ENCODE measurements at regions not wholly inside any gene's neighbourhood (a gene's known extent, or its start where the extent isn't known, plus 50 kb on each side); places are given as distances from the start of the nearest gene placed in this dataset.

DNA sequence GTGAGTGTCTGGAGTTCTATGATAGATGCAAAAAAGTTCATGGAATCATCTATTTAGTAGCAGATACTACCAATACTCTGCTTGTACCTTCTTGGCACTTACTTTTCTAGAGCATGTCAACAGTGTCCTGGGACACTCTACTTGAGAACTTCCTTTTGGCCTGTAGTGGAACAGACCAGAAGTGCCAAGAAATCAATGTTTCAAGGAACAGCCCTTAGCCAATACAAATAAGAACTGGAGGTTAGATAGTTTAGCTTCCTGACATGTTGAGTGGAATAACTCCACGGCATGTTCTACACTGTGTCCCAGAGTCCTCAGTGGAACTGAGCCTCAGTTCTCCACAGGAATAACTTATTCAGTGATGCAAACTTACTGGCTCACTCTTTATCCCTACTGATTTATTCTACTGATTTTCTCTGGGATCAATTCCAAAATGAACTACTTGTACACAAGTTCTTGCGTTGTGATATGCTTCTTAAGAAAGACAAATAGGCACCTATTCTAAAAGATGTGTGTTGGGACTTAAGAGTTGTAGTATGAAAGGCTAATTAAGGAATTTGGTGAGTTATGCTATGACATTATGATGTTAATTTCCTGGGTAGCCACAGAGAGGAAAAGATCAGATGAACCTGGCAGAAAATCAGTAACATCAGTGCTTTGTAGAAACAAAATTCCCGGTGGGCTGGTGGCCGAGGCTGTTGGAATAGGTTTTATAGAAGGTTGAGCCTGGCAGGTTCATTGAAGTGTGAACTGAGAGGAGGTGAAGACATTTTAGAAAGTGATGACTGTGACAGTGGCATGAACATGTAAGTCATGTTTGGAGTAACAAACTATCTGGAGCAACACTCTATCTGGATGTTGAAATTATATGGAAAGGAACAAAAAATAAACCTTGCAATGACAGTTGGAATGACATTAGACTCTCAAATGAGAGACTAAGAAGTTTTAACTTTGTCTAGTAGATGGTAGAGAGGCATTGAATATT, 101.8 kb upstream of the RBMS3 start:
- no peak overlapping the region for H3K4me3 ChIP-seq (replicated peaks in 1 of 2; ENCODE audit: low read depth in 1 of 2, low read length in 2 of 2)
- no peak overlapping the region for H3K4me2 ChIP-seq (ENCODE audit: low read length)
- POLR2A ChIA-PET = no interaction called here
- H2AFZ ChIP-seq (ENCODE audit: low read depth, low read length, poor library complexity, severe bottlenecking) = no peak overlapping the region
- BruUV-seq (replicated peaks) = no TSS peak
- H4K20me1 ChIP-seq (ENCODE audit: insufficient read depth) = no peaks in the 10 kb centered on the region
- no peak overlapping the region for H3K27ac ChIP-seq (ENCODE audit: low read depth, low read length)
- H3K9ac ChIP-seq (ENCODE audit: low read length) = no peak overlapping the region
- no peaks in the 10 kb centered on the region for H3K9me3 ChIP-seq (ENCODE audit: control insufficient read depth in 1 of 2, insufficient read depth in 1 of 2, low read depth in 1 of 2, low read length in 2 of 2)
- H3K9me2 ChIP-seq (ENCODE audit: insufficient read depth) = no peaks in the 10 kb centered on the region
- H3K27me3 ChIP-seq (ENCODE audit: insufficient read depth, low read length) = no peaks in the 10 kb centered on the region
- H3K4me1 ChIP-seq (ENCODE audit: control insufficient read depth in 1 of 2, insufficient read depth in 2 of 2, low read length in 2 of 2) = peaks cover 0 to 11% of the 10 kb centered on the region in 2 experiments; a peak in 2 of 4 replicates
- intact Hi-C loops (cut with micrococcal nuclease) = no loop called here
- ATAC-seq = no peak
- H3K79me2 ChIP-seq (ENCODE audit: insufficient read depth, low read length) = no peaks in the 10 kb centered on the region
- TF ChIP-seq POLR2A (IDR thresholded peaks at IDR 0.05; ENCODE audit: borderline replicate concordance, extremely low read depth, insufficient read depth, insufficient read length) (no peak), ELF1 (IDR thresholded peaks at IDR 0.05; ENCODE audit: borderline replicate concordance, low read depth) (no peak), ZNF274 (IDR thresholded peaks at IDR 0.05; ENCODE audit: low read depth, low read length) (no peak)
- TF ChIP-seq, protein P1, sequence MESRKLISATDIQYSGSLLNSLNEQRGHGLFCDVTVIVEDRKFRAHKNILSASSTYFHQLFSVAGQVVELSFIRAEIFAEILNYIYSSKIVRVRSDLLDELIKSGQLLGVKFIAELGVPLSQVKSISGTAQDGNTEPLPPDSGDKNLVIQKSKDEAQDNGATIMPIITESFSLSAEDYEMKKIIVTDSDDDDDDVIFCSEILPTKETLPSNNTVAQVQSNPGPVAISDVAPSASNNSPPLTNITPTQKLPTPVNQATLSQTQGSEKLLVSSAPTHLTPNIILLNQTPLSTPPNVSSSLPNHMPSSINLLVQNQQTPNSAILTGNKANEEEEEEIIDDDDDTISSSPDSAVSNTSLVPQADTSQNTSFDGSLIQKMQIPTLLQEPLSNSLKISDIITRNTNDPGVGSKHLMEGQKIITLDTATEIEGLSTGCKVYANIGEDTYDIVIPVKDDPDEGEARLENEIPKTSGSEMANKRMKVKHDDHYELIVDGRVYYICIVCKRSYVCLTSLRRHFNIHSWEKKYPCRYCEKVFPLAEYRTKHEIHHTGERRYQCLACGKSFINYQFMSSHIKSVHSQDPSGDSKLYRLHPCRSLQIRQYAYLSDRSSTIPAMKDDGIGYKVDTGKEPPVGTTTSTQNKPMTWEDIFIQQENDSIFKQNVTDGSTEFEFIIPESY (IDR thresholded peaks at IDR 0.05; ENCODE audit: extremely low read depth, insufficient replicate concordance, low read length) = no peak
- CTCF ChIA-PET = no interaction called here
- H3K36me3 ChIP-seq (ENCODE audit: control insufficient read depth in 1 of 2, insufficient read depth in 2 of 2, low read length in 2 of 2) = no peaks in the 10 kb centered on the region
- DNase-seq (ENCODE audit: low read depth, low spot score) = no peak
- RAD21 ChIA-PET (ENCODE audit: low non-redundant PET in 1 of 2, low total read pairs in 2 of 2, uncharacterized antibody in 2 of 2, unreplicated experiment in 2 of 2) = no interaction called here

- Histone ChIP-seq H3K9me3 (ENCODE audit: control insufficient read depth in 1 of 2, insufficient read depth in 1 of 2, low read depth in 1 of 2, low read length in 2 of 2) (no peaks in the 10 kb centered on the region), H4K20me1 (ENCODE audit: insufficient read depth) (no peaks in the 10 kb centered on the region), H3K27ac (ENCODE audit: low read depth, low read length) (no peak overlapping the region), H3K9ac (ENCODE audit: low read length) (no peak overlapping the region), H3K4me1 (ENCODE audit: control insufficient read depth in 1 of 2, insufficient read depth in 2 of 2, low read length in 2 of 2) (peaks cover 0 to 27% of the 10 kb centered on the region in 2 experiments; a peak in 2 of 4 replicates), H3K79me2 (ENCODE audit: insufficient read depth, low read length) (no peaks in the 10 kb centered on the region), H3K4me3 (replicated peaks in 1 of 2; ENCODE audit: low read depth in 1 of 2, low read length in 2 of 2) (no peak overlapping the region), H3K27me3 (ENCODE audit: insufficient read depth, low read length) (no peaks in the 10 kb centered on the region), H2AFZ (ENCODE audit: low read depth, low read length, poor library complexity, severe bottlenecking) (no peak overlapping the region), H3K36me3 (ENCODE audit: control insufficient read depth in 1 of 2, insufficient read depth in 2 of 2, low read length in 2 of 2) (no peaks in the 10 kb centered on the region), H3K4me2 (ENCODE audit: low read length) (no peak overlapping the region), H3K9me2 (ENCODE audit: insufficient read depth) (no peaks in the 10 kb centered on the region)
- ChIA-PET RAD21 (ENCODE audit: low non-redundant PET in 1 of 2, low total read pairs in 2 of 2, uncharacterized antibody in 2 of 2, unreplicated experiment in 2 of 2) (no interaction called here), CTCF (no interaction called here), POLR2A (no interaction called here)
- ATAC-seq (no peak), DNase-seq (ENCODE audit: low read depth, low spot score) (no peak)
- intact Hi-C loops (cut with micrococcal nuclease) = no loop called here
- BruUV-seq (replicated peaks) = no TSS peak
- no peak for TF ChIP-seq ATF3 (IDR thresholded peaks at IDR 0.05)
- TF ChIP-seq CEBPB (IDR thresholded peaks at IDR 0.05; ENCODE audit: low read depth) = no peak
- TF ChIP-seq ELF1 (IDR thresholded peaks at IDR 0.05; ENCODE audit: borderline replicate concordance, low read depth) = no peak
- TF ChIP-seq YY1 (IDR thresholded peaks at IDR 0.05; ENCODE audit: extremely low read depth, insufficient replicate concordance, low read depth, low read length) = no peak
- TF ChIP-seq CBX3 (IDR thresholded peaks at IDR 0.05; ENCODE audit: low read depth) = no peak
- no peak for TF ChIP-seq POLR2AphosphoS5 (IDR thresholded peaks at IDR 0.05; ENCODE audit: low read depth, low read length)
- TF ChIP-seq, protein P1 (IDR thresholded peaks at IDR 0.05; ENCODE audit: extremely low read depth, insufficient replicate concordance, low read length) = no peak
- no peak for TF ChIP-seq FOSL1 (IDR thresholded peaks at IDR 0.05; ENCODE audit: low read depth)
- no peak for TF ChIP-seq SIN3A (IDR thresholded peaks at IDR 0.05; ENCODE audit: low read depth)
Measured at GRCh38 chr3:29181149-29181780, 99.6 kb upstream of the RBMS3 start.

All from HCT116 (cell line).